ENCODE measurements at regions not wholly inside any gene's neighbourhood (a gene's known extent, or its start where the extent isn't known, plus 50 kb on each side); places are given as distances from the start of the nearest gene placed in this dataset.

GRCh38 chr9:28155067-28155466 is 581.8 kb upstream of the C9orf72 start:
- TF ChIP-seq CTCF (IDR thresholded peaks at IDR 0.05; ENCODE audit: low read length) (no peak), EZH2 (IDR thresholded peaks at IDR 0.05; ENCODE audit: borderline replicate concordance, low read length) (no peak)
